ENCODE measurements at regions not wholly inside any gene's neighbourhood (a gene's known extent, or its start where the extent isn't known, plus 50 kb on each side); places are given as distances from the start of the nearest gene placed in this dataset.

DNA sequence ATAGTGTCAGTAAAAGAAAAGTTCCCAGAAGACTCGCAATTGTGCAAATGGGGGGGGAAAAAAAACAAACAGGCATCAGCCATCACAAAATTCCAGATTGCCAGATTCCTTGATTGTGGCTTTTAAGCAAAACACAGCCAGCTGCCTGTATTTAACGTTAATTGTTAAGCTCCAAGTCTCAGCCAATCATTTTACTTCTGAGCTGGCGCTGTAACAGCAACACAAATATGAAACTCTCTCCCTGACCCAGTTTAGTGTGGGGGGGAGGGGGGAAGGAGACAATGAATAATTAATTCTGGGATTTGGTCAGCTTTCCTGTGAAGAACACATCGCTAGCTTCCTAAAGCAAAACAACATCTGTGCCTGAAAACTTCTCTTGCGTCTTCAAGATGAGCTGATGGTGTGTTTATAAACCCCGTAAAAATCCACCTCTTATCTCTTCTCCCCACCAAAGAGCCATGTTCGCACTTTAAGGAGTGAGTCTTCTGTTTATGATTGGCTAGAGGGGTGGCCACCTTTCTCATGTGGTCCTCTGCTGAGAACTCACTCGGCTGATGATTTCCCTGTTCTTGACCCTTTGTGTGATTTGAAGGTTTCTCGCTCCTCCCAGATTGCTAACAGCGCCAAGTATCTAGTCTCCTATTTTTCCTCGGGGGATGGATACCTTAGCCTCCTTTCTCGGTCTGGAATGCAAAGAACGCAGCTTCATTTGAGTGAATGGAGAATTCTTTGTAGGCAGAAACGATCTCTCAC is 160.2 kb upstream of the DAPK1 start:
- TF ChIP-seq, protein P1, sequence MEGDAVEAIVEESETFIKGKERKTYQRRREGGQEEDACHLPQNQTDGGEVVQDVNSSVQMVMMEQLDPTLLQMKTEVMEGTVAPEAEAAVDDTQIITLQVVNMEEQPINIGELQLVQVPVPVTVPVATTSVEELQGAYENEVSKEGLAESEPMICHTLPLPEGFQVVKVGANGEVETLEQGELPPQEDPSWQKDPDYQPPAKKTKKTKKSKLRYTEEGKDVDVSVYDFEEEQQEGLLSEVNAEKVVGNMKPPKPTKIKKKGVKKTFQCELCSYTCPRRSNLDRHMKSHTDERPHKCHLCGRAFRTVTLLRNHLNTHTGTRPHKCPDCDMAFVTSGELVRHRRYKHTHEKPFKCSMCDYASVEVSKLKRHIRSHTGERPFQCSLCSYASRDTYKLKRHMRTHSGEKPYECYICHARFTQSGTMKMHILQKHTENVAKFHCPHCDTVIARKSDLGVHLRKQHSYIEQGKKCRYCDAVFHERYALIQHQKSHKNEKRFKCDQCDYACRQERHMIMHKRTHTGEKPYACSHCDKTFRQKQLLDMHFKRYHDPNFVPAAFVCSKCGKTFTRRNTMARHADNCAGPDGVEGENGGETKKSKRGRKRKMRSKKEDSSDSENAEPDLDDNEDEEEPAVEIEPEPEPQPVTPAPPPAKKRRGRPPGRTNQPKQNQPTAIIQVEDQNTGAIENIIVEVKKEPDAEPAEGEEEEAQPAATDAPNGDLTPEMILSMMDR (IDR thresholded peaks at IDR 0.05 in 2 of 3, conservative IDR thresholded peaks at IDR 0.05 in 1 of 3; ENCODE audit: borderline replicate concordance in 1 of 3, insufficient read depth in 1 of 3, low read depth in 2 of 3, low read length in 2 of 3): no peak
- TF ChIP-seq POLR2AphosphoS5 (IDR thresholded peaks at IDR 0.05; ENCODE audit: low read depth, low read length) (no peak), EZH2 (IDR thresholded peaks at IDR 0.05) (no peak)

Data from HCT116 (cell line).